ENCODE measurements at regions not wholly inside any gene's neighbourhood (a gene's known extent, or its start where the extent isn't known, plus 50 kb on each side); places are given as distances from the start of the nearest gene placed in this dataset.

DNA sequence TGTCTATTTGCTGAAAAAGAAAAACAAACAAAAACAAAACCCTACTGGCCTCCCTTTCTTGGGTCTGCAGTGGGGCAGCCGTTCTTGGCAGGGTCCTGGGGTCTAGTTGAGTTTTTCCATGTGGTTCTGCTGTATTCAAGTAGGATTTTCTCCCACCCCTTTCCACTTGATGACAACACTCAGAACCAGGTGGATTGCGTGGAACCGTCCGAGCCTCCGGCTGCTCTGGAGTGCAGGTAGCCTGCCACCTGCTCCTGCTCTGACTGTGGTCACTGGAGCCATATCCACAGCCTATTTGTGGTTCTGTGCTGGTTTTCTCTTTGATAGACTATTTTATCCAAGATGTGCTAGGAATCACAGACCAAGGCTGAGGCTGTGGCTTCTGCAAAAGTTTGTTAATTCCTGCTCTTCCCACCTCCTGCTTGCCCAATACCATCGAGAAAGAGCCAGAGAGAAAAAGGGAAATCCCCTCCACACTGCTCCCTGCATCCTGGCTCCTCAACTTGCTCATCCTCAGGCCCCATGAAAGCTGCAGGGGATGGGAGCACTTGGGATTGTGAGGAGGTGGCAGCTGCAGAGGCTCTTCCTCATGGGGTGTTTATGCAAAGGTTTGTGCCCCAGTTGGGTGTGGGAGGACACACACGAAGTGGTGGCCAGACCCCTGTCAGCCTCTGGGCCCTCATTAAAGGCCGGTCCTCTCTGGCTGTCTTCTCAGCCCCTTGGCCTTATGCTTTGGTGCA, 377.8 kb upstream of the TNRC6C start:
- WGBS: 71% methylated on average over 8 of the region's 8 CpGs
- Histone ChIP-seq H3K36me3 (ENCODE audit: insufficient read depth) (no peaks in the 10 kb centered on the region), H3K27ac (ENCODE audit: low read depth) (no peak overlapping the region), H3K4me3 (ENCODE audit: low read depth, low read length) (no peak overlapping the region), H3K4me1 (ENCODE audit: insufficient read depth) (no peaks in the 10 kb centered on the region)
- no peak for DNase-seq (ENCODE audit: extremely low spot score)

DNA sequence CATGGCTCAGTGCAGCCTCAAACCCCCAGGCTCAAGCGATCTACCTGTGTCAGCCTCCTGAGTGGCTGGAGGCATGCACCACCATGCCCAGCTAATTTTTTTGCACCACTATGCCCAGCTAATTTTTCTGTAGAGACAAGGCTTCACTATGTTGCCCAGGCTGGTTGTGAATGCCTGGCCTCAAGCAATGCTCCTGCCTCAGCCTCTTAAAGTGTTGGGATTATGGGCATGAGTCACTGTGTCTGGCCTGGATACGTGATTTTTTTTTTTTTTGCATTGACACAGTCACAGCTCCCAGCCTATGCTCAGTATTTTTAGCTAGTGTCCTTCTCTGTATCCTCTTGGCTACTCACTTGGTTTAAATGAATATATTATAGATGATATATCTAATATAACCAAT, 377.0 kb upstream of the TNRC6C start:
- no peaks in the 10 kb centered on the region for H3K36me3 ChIP-seq (ENCODE audit: insufficient read depth)
- DNase-seq (ENCODE audit: extremely low spot score): no peak
- WGBS: 57% methylated on average over 2 of the region's 2 CpGs
- H3K4me3 ChIP-seq (ENCODE audit: low read depth, low read length): no peak overlapping the region
- H3K27ac ChIP-seq (ENCODE audit: low read depth): no peak overlapping the region
- no peaks in the 10 kb centered on the region for H3K4me1 ChIP-seq (ENCODE audit: insufficient read depth)

DNA sequence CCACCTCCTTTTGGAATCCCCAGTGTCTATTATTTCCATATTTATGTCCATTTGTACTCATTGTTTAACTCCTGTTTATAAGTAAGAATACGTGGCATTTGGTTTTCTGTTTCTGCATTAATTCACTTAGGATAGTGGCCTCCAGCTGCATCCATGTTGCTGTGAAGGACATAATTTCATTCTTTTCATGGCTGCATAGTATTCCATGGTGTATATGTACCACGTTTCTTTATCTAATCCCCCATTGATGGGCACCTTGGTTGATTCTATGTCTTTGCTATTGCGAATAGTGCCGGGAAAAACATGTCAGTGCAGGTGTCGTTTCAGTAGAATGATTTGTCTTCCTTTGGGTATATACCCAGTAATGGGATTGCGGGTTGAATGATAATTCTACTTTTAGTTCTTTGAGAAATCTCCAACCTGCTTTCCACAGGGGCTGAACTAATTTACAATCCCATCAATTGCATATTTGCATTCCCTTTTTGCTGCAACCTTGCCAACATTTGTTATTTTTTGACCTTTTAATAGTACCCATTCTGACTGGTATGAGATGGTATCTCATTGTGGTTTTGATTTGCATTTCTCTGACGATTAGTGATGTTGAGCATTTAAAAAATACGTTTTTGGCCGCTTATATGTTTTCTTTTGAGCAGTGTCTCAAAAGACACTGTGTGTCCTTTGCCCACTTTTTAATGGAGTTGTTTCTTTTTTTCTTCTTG, 373.2 kb upstream of the TNRC6C start:
- Histone ChIP-seq H3K4me1 (ENCODE audit: insufficient read depth) (no peaks in the 10 kb centered on the region), H3K36me3 (ENCODE audit: insufficient read depth) (no peaks in the 10 kb centered on the region), H3K4me3 (ENCODE audit: low read depth, low read length) (no peak overlapping the region), H3K27ac (ENCODE audit: low read depth) (no peak overlapping the region)
- WGBS: 91% methylated on average over 9 of the region's 9 CpGs
- DNase-seq (ENCODE audit: extremely low spot score): no peak

DNA sequence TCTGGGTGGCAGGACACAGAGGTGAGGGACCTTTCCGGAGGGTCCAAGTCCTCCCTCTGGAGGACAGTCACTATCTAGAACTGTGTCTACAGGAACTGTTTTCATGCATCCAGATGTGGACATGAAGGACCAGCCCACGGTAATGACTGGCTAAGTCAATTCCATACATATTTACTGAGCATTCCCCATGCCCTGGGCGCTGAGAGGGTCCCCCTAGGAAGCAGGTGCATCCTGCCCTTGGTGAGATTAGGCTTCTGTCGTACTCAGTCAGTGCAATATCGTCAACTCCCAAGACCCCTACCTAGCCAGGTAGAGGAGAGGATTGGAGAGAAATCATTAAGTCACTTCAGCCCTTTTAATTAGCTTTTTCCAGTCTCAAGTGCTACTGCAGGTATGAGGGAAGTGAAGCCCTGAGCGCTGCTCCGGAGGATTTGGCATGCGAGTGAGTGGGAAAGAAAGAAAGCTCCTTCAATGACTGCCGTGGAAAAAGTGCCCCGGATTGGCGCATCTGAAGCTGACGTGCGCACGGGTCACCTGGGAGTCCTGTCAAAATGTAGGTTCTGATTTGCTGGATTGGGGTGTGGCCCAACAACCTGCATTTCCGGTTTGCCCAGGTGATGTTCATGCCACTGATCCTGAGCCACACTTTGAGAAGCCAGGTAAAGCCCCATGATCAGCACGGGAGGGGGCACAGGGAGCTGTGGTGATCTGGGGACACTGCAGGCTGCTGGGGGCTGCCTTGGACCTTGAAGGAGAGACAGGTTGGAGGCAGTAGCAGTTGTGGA, 367.4 kb upstream of the TNRC6C start:
- no peaks in the 10 kb centered on the region for H3K4me1 ChIP-seq (ENCODE audit: insufficient read depth)
- no peaks in the 10 kb centered on the region for H3K36me3 ChIP-seq (ENCODE audit: insufficient read depth)
- no peak overlapping the region for H3K27ac ChIP-seq (ENCODE audit: low read depth)
- H3K4me3 ChIP-seq (ENCODE audit: low read depth, low read length): no peak overlapping the region
- WGBS: 79% methylated on average over 16 of the region's 16 CpGs
- no peak for DNase-seq (ENCODE audit: extremely low spot score)

DNA sequence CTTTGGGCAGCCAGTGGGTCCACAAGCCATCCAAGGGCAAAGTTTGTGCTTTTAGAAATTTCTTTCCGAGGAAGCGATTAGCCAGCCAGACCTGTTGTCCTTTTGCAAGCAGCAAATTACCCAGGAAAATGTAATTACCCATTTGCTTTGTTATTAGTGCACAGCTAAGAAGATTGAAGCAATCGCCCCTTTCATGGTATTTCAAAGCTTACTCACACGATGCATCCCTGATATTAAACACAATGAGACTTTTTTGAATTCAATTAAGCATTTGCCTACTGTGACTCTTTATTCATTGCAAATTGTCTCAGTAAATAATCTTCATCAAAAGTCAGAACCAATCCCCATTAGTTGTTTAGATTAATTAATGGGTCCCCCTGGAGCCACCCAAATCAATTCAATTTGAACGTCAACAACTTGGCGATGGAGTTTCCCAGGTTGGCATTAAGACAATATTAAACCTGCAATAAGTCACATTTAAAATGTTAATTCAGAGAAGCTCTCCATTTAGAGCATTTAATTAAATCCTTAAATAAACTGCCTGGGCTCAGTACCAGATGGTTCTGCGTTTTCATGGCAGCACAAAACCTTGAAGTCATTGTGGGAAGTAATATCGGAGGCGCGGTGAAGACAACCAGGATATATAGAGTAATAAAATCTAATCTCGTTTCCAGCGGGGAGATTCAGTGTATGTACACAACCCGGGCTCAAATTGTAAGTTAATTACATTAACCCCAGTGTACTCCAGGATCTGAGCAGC, 366.2 kb upstream of the TNRC6C start:
- Histone ChIP-seq H3K4me1 (ENCODE audit: insufficient read depth) (no peaks in the 10 kb centered on the region), H3K27ac (ENCODE audit: low read depth) (no peak overlapping the region), H3K4me3 (ENCODE audit: low read depth, low read length) (no peak overlapping the region), H3K36me3 (ENCODE audit: insufficient read depth) (no peaks in the 10 kb centered on the region)
- WGBS: 40% methylated on average over 13 of the region's 13 CpGs
- no peak for DNase-seq (ENCODE audit: extremely low spot score)

DNA sequence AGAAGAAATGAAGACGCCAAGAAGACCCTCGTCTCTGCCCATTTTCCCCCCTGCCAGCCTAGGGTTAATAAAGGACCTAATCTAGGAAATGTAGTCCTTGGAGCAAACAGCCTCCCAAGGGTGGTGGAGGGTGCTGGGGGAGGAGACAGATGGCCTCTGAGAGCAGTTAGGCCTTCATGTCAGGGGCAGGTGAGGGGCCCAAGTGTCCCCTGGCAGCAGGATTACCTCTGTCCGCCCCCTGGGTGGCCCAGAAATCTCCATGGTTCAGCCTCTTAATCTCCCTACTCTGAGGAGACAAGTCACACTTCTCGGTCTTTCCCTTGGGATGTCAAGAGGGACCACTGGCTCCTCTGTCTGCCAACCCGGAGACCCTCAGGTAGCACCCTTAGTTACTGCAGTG, 365.4 kb upstream of the TNRC6C start:
- H3K27ac ChIP-seq (ENCODE audit: low read depth): no peak overlapping the region
- no peaks in the 10 kb centered on the region for H3K36me3 ChIP-seq (ENCODE audit: insufficient read depth)
- no peaks in the 10 kb centered on the region for H3K4me1 ChIP-seq (ENCODE audit: insufficient read depth)
- no peak for DNase-seq (ENCODE audit: extremely low spot score)
- WGBS: 69% methylated on average over 5 of the region's 5 CpGs
- H3K4me3 ChIP-seq (ENCODE audit: low read depth, low read length): no peak overlapping the region

DNA sequence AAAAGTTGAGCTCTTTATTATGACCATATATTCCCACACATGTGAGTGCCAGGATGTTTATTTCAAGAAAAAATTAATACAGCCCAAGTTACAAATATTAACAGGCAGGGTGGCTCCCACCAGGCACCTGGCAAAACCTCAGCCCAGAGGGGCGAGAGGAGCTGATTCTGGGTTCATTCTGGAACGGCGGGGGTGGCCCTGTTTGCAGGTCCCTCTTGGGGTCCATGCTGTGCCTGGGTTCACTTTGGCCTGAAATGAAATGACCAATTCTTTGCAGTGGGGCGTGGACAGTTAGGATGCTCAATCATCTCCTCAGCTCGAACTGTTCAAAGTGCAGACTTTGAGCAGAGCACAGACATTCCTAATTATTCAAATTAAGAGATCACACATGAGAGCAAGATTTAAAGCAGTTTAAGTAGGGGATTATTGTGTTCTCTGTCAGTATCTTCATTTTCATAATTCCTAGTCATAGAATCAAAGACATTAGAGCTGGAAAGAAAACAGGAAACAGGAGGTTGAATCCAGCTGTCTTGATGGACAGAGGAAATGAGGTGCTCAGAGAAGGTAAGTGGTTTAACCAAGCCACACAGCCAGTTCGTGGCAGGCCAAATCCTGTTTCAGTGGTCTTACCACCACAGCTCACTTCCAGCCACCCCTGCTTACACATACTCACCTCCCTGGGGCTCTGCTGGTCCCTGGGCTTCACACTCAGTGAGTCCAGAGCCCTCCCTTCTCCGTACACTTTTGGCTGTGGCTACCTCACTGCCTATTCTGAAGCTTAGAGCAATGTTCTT, 363.9 kb upstream of the TNRC6C start:
- H3K36me3 ChIP-seq (ENCODE audit: insufficient read depth): no peaks in the 10 kb centered on the region
- DNase-seq (ENCODE audit: extremely low spot score): no peak
- no peaks in the 10 kb centered on the region for H3K4me1 ChIP-seq (ENCODE audit: insufficient read depth)
- H3K27ac ChIP-seq (ENCODE audit: low read depth): no peak overlapping the region
- 90% methylated on average over 7 of the region's 7 CpGs for WGBS
- no peak overlapping the region for H3K4me3 ChIP-seq (ENCODE audit: low read depth, low read length)

DNA sequence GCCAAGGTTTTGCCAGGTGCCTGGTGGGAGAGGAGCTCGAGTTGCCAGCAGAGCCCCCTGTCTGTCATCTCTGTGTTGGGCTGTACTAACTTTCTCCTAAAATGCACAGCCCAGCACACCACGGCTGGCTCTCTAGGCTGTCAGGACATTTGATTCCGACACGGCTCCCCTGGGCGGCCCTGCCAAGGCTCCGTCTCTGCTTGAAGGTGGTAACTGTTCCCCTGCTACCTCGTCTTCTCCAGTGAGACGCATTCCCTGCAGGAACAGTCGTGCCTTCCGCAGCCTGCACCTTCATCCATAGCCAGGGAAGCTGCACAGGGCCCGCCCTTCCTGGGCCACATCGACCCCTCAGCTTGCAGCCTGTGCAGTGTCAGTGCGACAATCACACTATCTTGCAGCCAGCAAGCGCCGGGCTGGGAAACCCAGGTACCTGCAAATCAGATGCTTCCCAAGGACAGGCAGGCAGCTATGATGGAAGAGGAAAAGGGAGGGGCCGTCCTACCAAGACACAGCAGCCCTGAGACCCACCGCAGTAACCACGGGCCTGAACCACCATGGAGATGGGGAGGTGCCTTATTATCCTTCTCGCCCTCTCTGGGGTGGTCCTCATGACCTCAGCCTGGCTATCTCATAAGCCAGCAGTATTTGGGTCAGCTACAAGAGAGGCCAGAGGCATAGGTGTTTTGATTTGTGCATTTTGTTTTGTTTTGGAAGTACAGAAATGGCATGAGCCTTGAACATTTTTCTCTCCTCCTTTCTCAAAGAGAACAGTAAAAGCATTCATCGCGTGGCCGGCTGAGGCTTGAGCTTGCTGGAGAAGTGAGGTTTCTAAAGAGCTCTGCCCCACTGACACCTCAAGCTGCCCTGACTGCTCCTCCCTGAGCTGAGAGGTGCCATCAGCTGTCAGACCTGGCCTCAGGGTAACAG, 361.7 kb upstream of the TNRC6C start:
- DNase-seq (ENCODE audit: extremely low spot score): no peak
- WGBS: 89% methylated on average over 22 of the region's 22 CpGs
- H3K4me3 ChIP-seq (ENCODE audit: low read depth, low read length): no peak overlapping the region

DNA sequence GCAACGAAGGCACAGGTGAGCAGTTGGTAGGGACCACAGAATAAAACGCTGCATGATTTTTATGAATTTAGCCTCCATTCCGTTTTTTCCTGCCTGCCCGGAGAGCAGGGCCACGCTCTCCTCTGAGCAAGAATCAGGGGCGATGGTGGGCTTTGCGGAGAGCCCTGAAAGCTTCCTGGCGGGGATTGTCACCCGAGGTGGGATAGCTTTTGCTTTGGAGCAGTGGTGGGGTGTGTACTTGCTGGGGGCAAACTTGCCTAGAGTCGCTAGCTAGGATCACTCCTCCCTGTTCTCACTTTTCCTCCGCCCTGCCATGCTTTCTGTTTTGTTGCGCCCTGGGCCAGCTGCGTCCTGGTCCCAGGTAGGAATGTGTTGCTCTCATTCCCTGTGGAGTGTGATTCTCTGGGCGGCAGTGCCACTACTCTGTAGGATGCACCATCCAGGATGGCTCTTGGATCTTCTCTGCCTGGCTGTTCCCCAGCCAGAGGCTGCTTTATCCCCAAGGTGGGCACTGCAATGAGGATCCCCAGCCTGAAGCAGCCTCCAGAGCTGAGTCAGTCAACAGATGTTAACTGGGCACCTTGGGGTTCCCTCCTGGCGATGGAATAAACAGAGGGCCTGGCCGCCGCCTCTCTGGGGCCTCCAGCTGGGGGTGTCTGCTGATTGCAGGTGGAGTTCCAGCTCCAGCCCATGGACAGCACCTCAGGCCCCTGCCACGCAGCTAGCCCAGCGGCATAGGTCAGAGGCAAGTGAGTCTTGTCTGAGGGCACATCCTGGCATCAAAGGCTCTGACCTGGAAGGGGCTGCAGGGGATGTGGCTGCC, 360.9 kb upstream of the TNRC6C start:
- Histone ChIP-seq H3K36me3 (ENCODE audit: insufficient read depth) (no peaks in the 10 kb centered on the region), H3K4me3 (ENCODE audit: low read depth, low read length) (no peak overlapping the region), H3K27ac (ENCODE audit: low read depth) (no peak overlapping the region), H3K4me1 (ENCODE audit: insufficient read depth) (no peaks in the 10 kb centered on the region)
- no peak for DNase-seq (ENCODE audit: extremely low spot score)
- 95% methylated on average over 19 of the region's 19 CpGs for WGBS

More for the DNA sequence above, 361.7 kb upstream of the TNRC6C start:
- Histone ChIP-seq H3K4me1 (ENCODE audit: insufficient read depth) (no peaks in the 10 kb centered on the region), H3K36me3 (ENCODE audit: insufficient read depth) (no peaks in the 10 kb centered on the region), H3K27ac (ENCODE audit: low read depth) (no peak overlapping the region)

DNA sequence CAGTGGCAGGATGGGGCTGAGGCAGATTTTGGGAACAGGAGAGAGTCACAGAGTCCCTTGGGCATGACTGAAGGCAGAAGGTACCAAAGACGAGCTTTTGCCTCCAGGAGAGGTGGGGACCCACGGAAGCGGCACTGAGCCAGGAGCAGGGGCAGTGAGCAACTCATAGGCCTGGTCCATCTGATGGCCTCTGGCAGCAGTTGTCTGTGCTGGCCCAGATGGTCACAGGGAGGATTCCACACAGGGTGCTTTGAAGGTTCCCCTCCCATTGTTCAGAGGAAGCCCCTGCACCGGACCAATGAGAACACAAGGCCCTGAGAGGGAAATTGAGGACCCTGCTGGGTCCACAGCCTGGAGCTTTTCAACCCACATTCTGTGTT, 360.3 kb upstream of the TNRC6C start:
- no peak overlapping the region for H3K4me3 ChIP-seq (ENCODE audit: low read depth, low read length)
- H3K27ac ChIP-seq (ENCODE audit: low read depth): no peak overlapping the region
- H3K4me1 ChIP-seq (ENCODE audit: insufficient read depth): no peaks in the 10 kb centered on the region
- DNase-seq (ENCODE audit: extremely low spot score): no peak
- no peaks in the 10 kb centered on the region for H3K36me3 ChIP-seq (ENCODE audit: insufficient read depth)
- 93% methylated on average over 4 of the region's 4 CpGs for whole genome bisulfite sequencing

DNA sequence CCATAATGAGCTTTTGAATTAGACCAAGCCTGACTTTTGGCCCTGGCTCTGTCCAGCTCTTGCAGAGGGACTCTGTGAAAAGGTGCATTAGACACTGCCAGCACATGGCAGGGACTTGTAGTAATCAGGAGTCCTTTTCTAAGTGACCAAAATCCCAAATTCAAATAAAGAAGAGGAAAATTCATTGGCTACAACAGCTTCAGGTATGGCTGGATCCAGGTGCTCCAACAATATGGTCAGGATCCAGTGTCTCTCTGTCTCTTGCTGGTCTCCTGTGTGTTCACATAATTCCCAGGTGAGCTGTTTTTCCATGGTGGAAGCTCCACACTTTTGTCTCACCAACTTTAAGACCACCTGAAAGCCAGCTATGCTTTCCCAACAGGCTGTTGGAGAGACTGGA, 358.8 kb upstream of the TNRC6C start:
- no peak overlapping the region for H3K27ac ChIP-seq (ENCODE audit: low read depth)
- no peak for DNase-seq (ENCODE audit: extremely low spot score)
- no peak overlapping the region for H3K4me3 ChIP-seq (ENCODE audit: low read depth, low read length)
- H3K36me3 ChIP-seq (ENCODE audit: insufficient read depth): no peaks in the 10 kb centered on the region
- no peaks in the 10 kb centered on the region for H3K4me1 ChIP-seq (ENCODE audit: insufficient read depth)
